ENCODE measurements at regions not wholly inside any gene's neighbourhood (a gene's known extent, or its start where the extent isn't known, plus 50 kb on each side); places are given as distances from the start of the nearest gene placed in this dataset.
"Not testable (repeated sequence)": the region's sequence is repeated elsewhere in the genome, so short reads cannot be mapped to it uniquely, and the experiment has no call there.

DNA sequence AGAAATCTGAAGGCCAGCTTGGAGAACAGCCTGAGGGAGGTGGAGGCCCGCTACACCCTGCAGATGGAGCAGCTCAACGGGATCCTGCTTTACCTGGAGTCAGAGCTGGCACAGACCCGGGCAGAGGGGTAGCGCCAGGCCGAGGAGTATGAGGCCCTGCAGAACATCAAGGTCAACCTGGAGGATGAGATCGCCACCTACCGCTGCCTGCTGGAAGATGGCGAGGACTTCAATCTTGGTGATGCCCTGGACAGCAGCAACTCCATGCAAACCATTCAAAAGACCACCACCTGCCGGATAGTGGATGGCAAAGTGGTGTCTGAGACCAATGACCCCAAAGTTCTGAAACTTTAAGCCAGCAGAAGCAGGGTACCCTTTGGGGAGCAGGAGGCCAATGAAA is 318.4 kb downstream of the ZFHX3 start:
- H3K4me3 Mint-ChIP-seq; H3K36me3 Mint-ChIP-seq (ENCODE audit: low read depth); H3K4me1 Mint-ChIP-seq (ENCODE audit: low read depth); H3K27me3 Mint-ChIP-seq; H3K27ac Mint-ChIP-seq: not testable (repeated sequence)
- H3K9me3 Mint-ChIP-seq, result peaks cover 14% of the 10 kb centered on the region

- Mint-ChIP-seq H3K4me3 (no peak overlapping the region), H3K27ac (no peak overlapping the region), H3K27me3 (no peaks in the 10 kb centered on the region), H3K4me1 (ENCODE audit: low read depth) (no peaks in the 10 kb centered on the region), H3K9me3 (peaks cover 10% of the 10 kb centered on the region), H3K36me3 (ENCODE audit: low read depth) (peaks cover 5% of the 10 kb centered on the region)
These were observed 319.4 kb downstream of the ZFHX3 start for GRCh38 chr16:72728516-72728915.

GRCh38 chr16:72727565-72727964 is 320.4 kb downstream of the ZFHX3 start:
- H3K27me3 Mint-ChIP-seq, result no peaks in the 10 kb centered on the region

DNA sequence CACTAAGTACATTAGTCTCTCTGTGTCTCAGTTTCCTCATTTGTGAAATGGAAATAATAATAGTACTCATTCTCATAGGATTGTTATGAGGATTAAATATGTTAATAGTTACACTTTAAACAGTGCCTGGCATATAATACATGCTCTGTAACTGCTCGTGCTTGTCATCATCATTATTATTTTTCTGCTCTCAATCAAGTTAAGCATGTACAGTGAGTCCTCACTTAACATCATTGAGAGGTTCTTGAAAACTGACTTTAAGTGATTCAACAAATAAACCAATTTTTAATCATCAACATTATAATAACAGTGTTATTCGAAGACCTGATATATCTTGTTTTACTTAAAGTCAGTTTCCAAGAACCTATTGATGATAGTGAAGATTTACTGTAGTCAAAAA is 322.3 kb downstream of the ZFHX3 start:
- Mint-ChIP-seq H3K27me3 (no peaks in the 10 kb centered on the region), H3K4me1 (ENCODE audit: low read depth) (no peaks in the 10 kb centered on the region), H3K9me3 (peaks cover 4% of the 10 kb centered on the region), H3K27ac (no peak overlapping the region), H3K4me3 (no peak overlapping the region), H3K36me3 (ENCODE audit: low read depth) (peaks cover 5% of the 10 kb centered on the region)

More at GRCh38 chr16:72727565-72727964, 320.4 kb downstream of the ZFHX3 start:
- Mint-ChIP-seq H3K4me1 (ENCODE audit: low read depth) (no peaks in the 10 kb centered on the region), H3K9me3 (peaks cover 10% of the 10 kb centered on the region), H3K4me3 (no peak overlapping the region), H3K36me3 (ENCODE audit: low read depth) (peaks cover 5% of the 10 kb centered on the region), H3K27ac (no peak overlapping the region)

DNA sequence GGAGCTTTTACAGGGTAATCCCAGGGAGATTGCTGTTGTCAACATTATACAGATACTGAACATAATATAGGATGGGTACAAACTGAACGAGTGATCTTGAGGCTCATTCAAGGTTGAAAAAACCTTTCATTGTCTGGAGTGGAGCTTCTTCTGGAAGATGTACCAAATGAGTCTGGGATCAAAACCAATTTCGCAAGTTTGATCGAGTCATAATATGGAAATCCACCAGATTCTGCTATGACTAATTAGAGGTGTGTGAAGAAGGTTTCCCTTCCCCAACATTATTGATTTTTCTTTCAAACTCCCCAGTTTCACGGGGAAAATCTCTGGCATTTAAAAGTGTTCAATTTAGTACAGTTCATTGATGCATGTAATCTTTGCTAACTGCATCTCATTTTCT is 324.1 kb downstream of the ZFHX3 start:
- H3K27me3 Mint-ChIP-seq, result no peaks in the 10 kb centered on the region
- no peak overlapping the region for H3K4me3 Mint-ChIP-seq
- H3K9me3 Mint-ChIP-seq, result no peaks in the 10 kb centered on the region
- no peak overlapping the region for H3K27ac Mint-ChIP-seq
- no peaks in the 10 kb centered on the region for H3K4me1 Mint-ChIP-seq (ENCODE audit: low read depth)
- no peaks in the 10 kb centered on the region for H3K36me3 Mint-ChIP-seq (ENCODE audit: low read depth)

DNA sequence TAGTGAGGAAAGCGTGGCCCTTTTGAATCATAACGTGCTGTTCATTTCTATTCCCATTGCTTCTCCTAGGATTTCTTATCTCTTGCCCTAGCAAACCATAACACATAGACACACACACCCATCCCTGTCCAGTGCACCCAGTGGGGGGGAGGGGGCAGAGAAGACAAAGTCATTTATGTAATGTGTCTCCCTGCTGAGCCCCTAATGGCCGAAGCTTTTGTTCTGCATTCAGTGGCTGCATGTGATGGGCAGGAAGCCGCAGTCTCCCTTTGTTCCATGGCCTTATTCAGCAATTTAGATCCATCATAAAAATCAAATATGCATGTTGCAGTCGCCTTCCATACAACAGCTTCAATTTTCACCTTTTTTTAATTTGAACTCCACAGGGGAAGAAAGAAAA is 325.4 kb downstream of the ZFHX3 start:
- no peak overlapping the region for H3K27ac Mint-ChIP-seq
- no peaks in the 10 kb centered on the region for H3K9me3 Mint-ChIP-seq
- no peaks in the 10 kb centered on the region for H3K4me1 Mint-ChIP-seq (ENCODE audit: low read depth)
- H3K4me3 Mint-ChIP-seq, result no peak overlapping the region
- no peaks in the 10 kb centered on the region for H3K27me3 Mint-ChIP-seq
- H3K36me3 Mint-ChIP-seq (ENCODE audit: low read depth), result no peaks in the 10 kb centered on the region

- no peaks in the 10 kb centered on the region for H3K4me1 Mint-ChIP-seq (ENCODE audit: low read depth)
- no peaks in the 10 kb centered on the region for H3K27me3 Mint-ChIP-seq
- H3K4me3 Mint-ChIP-seq, result no peak overlapping the region
- no peak overlapping the region for H3K27ac Mint-ChIP-seq
- H3K36me3 Mint-ChIP-seq (ENCODE audit: low read depth), result no peaks in the 10 kb centered on the region
- no peaks in the 10 kb centered on the region for H3K9me3 Mint-ChIP-seq
These were observed 325.9 kb downstream of the ZFHX3 start for GRCh38 chr16:72721981-72722380.

GRCh38 chr16:72715267-72715666 is 332.7 kb downstream of the ZFHX3 start:
- Mint-ChIP-seq H3K9me3 (peaks cover 20% of the 10 kb centered on the region), H3K4me3 (no peak overlapping the region), H3K36me3 (ENCODE audit: low read depth) (peaks cover 29% of the 10 kb centered on the region), H3K27me3 (no peaks in the 10 kb centered on the region), H3K27ac (no peak overlapping the region), H3K4me1 (ENCODE audit: low read depth) (no peaks in the 10 kb centered on the region)

DNA sequence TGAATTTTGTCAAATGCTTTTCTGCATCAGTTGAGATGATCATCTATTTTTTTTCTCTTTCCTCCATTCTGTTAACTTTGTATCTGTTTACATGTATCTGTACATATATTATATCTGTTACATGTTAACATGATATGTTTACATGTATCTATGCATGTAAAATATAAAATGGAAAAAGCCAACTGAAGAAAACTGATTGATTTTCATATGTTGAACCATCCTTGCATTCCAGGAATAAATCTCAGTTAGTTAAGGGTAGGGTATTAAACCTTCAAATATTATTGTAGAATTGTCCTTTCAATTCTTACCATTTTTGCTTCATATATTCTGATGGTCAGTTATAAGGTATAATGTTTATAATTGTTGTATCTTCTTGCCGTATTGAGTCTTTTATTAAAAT is 336.1 kb downstream of the ZFHX3 start:
- Mint-ChIP-seq H3K4me1 (ENCODE audit: low read depth) (no peaks in the 10 kb centered on the region), H3K27me3 (no peaks in the 10 kb centered on the region), H3K4me3 (no peak overlapping the region), H3K9me3 (peaks cover 26% of the 10 kb centered on the region), H3K36me3 (ENCODE audit: low read depth) (peaks cover 29% of the 10 kb centered on the region), H3K27ac (no peak overlapping the region)

- no peaks in the 10 kb centered on the region for H3K36me3 Mint-ChIP-seq (ENCODE audit: low read depth)
- H3K9me3 Mint-ChIP-seq, result peaks cover 6% of the 10 kb centered on the region
- no peaks in the 10 kb centered on the region for H3K4me1 Mint-ChIP-seq (ENCODE audit: low read depth)
- no peaks in the 10 kb centered on the region for H3K27me3 Mint-ChIP-seq
- H3K27ac Mint-ChIP-seq, result no peak overlapping the region
- no peak overlapping the region for H3K4me3 Mint-ChIP-seq
These were observed 342.1 kb downstream of the ZFHX3 start for GRCh38 chr16:72705801-72706200.

DNA sequence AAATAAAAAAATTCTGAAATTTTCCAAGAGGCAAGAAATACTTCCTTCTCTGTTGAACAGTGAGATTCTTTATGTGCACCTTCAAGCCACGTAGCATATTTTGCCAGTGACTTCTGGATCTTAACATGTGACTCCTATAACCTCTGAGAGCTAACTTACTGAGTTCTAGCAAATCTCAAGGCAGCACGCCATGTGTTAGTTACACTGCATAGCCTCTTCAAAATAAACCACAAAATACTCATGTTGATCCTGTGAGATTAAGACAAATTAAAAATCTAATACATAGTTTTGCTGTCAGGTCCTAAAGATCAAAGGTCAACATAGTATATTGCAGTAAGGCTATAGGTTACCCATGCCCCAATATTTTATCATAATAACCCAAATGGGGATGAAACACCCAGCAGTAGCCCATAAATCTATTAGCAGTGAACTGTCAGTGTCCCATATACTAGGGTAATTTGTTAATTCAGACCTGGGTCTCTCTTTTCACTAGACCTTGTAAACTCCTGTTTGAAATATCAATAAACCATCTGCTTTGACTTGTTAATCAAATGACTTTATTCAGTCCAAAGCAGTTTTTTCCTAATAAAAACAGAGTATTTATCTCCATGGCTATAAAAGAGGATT is 343.1 kb downstream of the ZFHX3 start:
- H3K9me3 Mint-ChIP-seq, result peaks cover 5% of the 10 kb centered on the region
- no peaks in the 10 kb centered on the region for H3K4me1 Mint-ChIP-seq (ENCODE audit: low read depth)
- no peak overlapping the region for H3K4me3 Mint-ChIP-seq
- no peaks in the 10 kb centered on the region for H3K27me3 Mint-ChIP-seq
- no peak overlapping the region for H3K27ac Mint-ChIP-seq
- H3K36me3 Mint-ChIP-seq (ENCODE audit: low read depth), result no peaks in the 10 kb centered on the region

GRCh38 chr16:72689851-72690250 is 358.1 kb downstream of the ZFHX3 start:
- Mint-ChIP-seq H3K27ac (no peak overlapping the region), H3K4me3 (no peak overlapping the region), H3K4me1 (ENCODE audit: low read depth) (no peaks in the 10 kb centered on the region), H3K27me3 (no peaks in the 10 kb centered on the region), H3K9me3 (no peaks in the 10 kb centered on the region), H3K36me3 (ENCODE audit: low read depth) (no peaks in the 10 kb centered on the region)

DNA sequence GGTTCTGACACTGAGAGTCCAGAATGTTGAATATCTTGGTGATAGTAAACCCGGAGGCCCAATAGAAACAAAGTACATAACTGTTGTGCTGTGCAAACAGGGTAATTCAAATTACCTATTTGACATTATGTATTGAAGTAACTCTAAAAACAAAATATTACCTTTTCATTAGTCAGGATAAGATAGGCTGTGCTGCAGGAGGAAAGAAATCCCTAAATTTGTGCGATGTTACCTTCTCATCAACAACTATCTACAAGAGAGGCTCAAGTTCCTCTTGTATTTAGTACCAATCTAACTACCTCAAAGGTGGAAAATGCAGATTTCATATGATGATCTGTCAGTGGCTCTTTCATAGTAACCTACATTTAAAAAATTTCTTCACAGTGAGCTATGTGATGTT is 367.2 kb downstream of the ZFHX3 start:
- no peaks in the 10 kb centered on the region for H3K4me1 Mint-ChIP-seq (ENCODE audit: low read depth)
- no peaks in the 10 kb centered on the region for H3K9me3 Mint-ChIP-seq
- no peak overlapping the region for H3K27ac Mint-ChIP-seq
- no peaks in the 10 kb centered on the region for H3K27me3 Mint-ChIP-seq
- H3K36me3 Mint-ChIP-seq (ENCODE audit: low read depth), result no peaks in the 10 kb centered on the region
- no peak overlapping the region for H3K4me3 Mint-ChIP-seq

GRCh38 chr16:72679856-72680255 is 368.1 kb downstream of the ZFHX3 start:
- Mint-ChIP-seq H3K27me3 (no peaks in the 10 kb centered on the region), H3K27ac (no peak overlapping the region), H3K4me1 (ENCODE audit: low read depth) (no peaks in the 10 kb centered on the region), H3K36me3 (ENCODE audit: low read depth) (no peaks in the 10 kb centered on the region), H3K9me3 (no peaks in the 10 kb centered on the region), H3K4me3 (no peak overlapping the region)

GRCh38 chr16:72677662-72678447 is 370.1 kb downstream of the ZFHX3 start:
- peaks cover 5% of the 10 kb centered on the region for H3K9me3 Mint-ChIP-seq
- peaks cover 5% of the 10 kb centered on the region for H3K36me3 Mint-ChIP-seq (ENCODE audit: low read depth)
- H3K27ac Mint-ChIP-seq, result no peak overlapping the region
- no peaks in the 10 kb centered on the region for H3K4me1 Mint-ChIP-seq (ENCODE audit: low read depth)
- no peaks in the 10 kb centered on the region for H3K27me3 Mint-ChIP-seq
- no peak overlapping the region for H3K4me3 Mint-ChIP-seq

DNA sequence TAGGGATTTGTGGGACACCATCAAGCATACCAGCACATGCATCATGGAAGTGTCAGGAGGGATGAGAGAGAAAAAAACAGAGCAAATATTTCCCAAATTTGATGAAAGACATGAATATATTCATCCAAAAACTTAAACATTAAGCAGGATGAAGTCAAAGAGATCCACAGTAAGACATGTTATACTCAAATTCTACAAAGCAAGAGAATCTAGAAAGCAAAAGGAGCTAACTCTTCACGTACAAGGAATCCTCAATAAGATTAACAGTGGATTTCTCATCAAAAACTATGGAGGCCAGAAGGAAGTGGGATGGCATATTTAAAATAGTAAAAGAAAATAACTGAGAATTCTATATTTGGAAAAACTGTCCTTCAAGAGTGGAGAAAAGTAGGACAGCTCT is 374.8 kb downstream of the ZFHX3 start:
- Mint-ChIP-seq H3K27me3 (no peaks in the 10 kb centered on the region), H3K36me3 (ENCODE audit: low read depth) (peaks cover 25% of the 10 kb centered on the region), H3K4me3 (no peak overlapping the region), H3K4me1 (ENCODE audit: low read depth) (no peaks in the 10 kb centered on the region), H3K27ac (no peak overlapping the region), H3K9me3 (peaks cover 15% of the 10 kb centered on the region)
